Subcutaneous abdominal adipose tissue (tissue), 5 donors: ENCODE measurements at regions not wholly inside any gene's neighbourhood (a gene's known extent, or its start where the extent isn't known, plus 50 kb on each side); places are given as distances from the start of the nearest gene placed in this dataset.
"Not testable (repeated sequence)": the region's sequence is repeated elsewhere in the genome, so short reads cannot be mapped to it uniquely, and the experiment has no call there.

Source experiments
- H3K27ac ChIP-seq: one replicate; pipeline ENCODE4 v1.7.0; 2013; ENCODE audit warnings: low read depth, mild to moderate bottlenecking, inconsistent platforms, low read length, moderate library complexity
- H3K27me3 ChIP-seq, 5 donors: one replicate each; pipeline ENCODE4 v1.7.0; 2013; ENCODE audit warnings: low read length in 5 of 5, inconsistent platforms in 1 of 5; ENCODE audit not compliant: control insufficient read depth in 5 of 5, insufficient read depth in 4 of 5
- H3K36me3 ChIP-seq, 5 donors: one replicate each; pipeline ENCODE4 v1.7.0; 2013; ENCODE audit warnings: low read length in 5 of 5; ENCODE audit not compliant: control insufficient read depth in 5 of 5, insufficient read depth in 5 of 5
- H3K4me1 ChIP-seq, 5 donors: one replicate each; pipeline ENCODE4 v1.7.0; 2013; ENCODE audit warnings: low read length in 5 of 5, mild to moderate bottlenecking in 3 of 5, moderate library complexity in 1 of 5; ENCODE audit not compliant: control insufficient read depth in 5 of 5, insufficient read depth in 5 of 5
- H3K4me3 ChIP-seq, 5 donors: one replicate each; pipeline ENCODE4 v1.7.0; 2013; ENCODE audit warnings: low read length in 5 of 5, low read depth in 1 of 5
- H3K9ac ChIP-seq, 5 donors: one replicate each; pipeline ENCODE4 v1.7.0; 2013; ENCODE audit warnings: low read length in 5 of 5, mild to moderate bottlenecking in 4 of 5, moderate library complexity in 3 of 5
- H3K9me3 ChIP-seq, 5 donors: one replicate each; pipeline ENCODE4 v1.7.0; 2013; ENCODE audit warnings: low read length in 5 of 5; ENCODE audit not compliant: control insufficient read depth in 5 of 5
- donor health status: healthy.
- donor health status: healthy.
- donor health status: healthy.
- donor health status: healthy.
- donor health status: healthy.

- no peak overlapping the region for H3K27ac ChIP-seq
- H3K27me3 ChIP-seq, result no peaks in the 10 kb centered on the region
- H3K4me3 ChIP-seq, result no peak overlapping the region
- no peaks in the 10 kb centered on the region for H3K4me1 ChIP-seq
- H3K9ac ChIP-seq, result no peak overlapping the region
- no peaks in the 10 kb centered on the region for H3K36me3 ChIP-seq
- H3K9me3 ChIP-seq, result no peaks in the 10 kb centered on the region
Measured at GRCh38 chrX:125492439-125492838, 172.8 kb downstream of the TEX13C start.

GRCh38 chrX:125493004-125493403 is 173.3 kb downstream of the TEX13C start:
- H3K36me3 ChIP-seq, result not testable (repeated sequence)

GRCh38 chrX:125497667-125498066 is 178.0 kb downstream of the TEX13C start:
- peaks cover 0 to 5% (median 0%) of the 10 kb centered on the region in 5 donors for H3K9me3 ChIP-seq
- H3K27ac ChIP-seq, result no peak overlapping the region
- no peaks in the 10 kb centered on the region for H3K27me3 ChIP-seq
- no peaks in the 10 kb centered on the region for H3K36me3 ChIP-seq
- H3K9ac ChIP-seq, result no peak overlapping the region
- no peaks in the 10 kb centered on the region for H3K4me1 ChIP-seq
- H3K4me3 ChIP-seq, result no peak overlapping the region

More at GRCh38 chrX:125493004-125493403, 173.3 kb downstream of the TEX13C start:
- H3K27ac ChIP-seq, H3K27me3 ChIP-seq, H3K4me1 ChIP-seq, H3K9me3 ChIP-seq, H3K4me3 ChIP-seq, H3K9ac ChIP-seq: not testable (repeated sequence)

- H3K36me3 ChIP-seq, result no peaks in the 10 kb centered on the region
- no peak overlapping the region for H3K4me3 ChIP-seq
- H3K27ac ChIP-seq, result no peak overlapping the region
- no peaks in the 10 kb centered on the region for H3K27me3 ChIP-seq
- H3K9me3 ChIP-seq, result peaks cover 0 to 14% (median 0%) of the 10 kb centered on the region in 5 donors
- H3K4me1 ChIP-seq, result no peaks in the 10 kb centered on the region
- no peak overlapping the region for H3K9ac ChIP-seq
Measured at GRCh38 chrX:125503769-125504168, 184.1 kb downstream of the TEX13C start.

GRCh38 chrX:125505207-125505606 is 185.5 kb downstream of the TEX13C start:
- no peaks in the 10 kb centered on the region for H3K27me3 ChIP-seq
- no peaks in the 10 kb centered on the region for H3K4me1 ChIP-seq
- no peak overlapping the region for H3K9ac ChIP-seq

GRCh38 chrX:125507119-125507518 is 187.4 kb downstream of the TEX13C start:
- Histone ChIP-seq H3K27ac (no peak overlapping the region), H3K36me3 (no peaks in the 10 kb centered on the region)

More at GRCh38 chrX:125505207-125505606, 185.5 kb downstream of the TEX13C start:
- no peaks in the 10 kb centered on the region for H3K36me3 ChIP-seq
- H3K27ac ChIP-seq, result no peak overlapping the region
- H3K4me3 ChIP-seq, result no peak overlapping the region
- peaks cover 0 to 14% (median 2%) of the 10 kb centered on the region in 5 donors for H3K9me3 ChIP-seq

GRCh38 chrX:125520029-125520428 is 200.4 kb downstream of the TEX13C start:
- Histone ChIP-seq H3K4me3 (no peak overlapping the region), H3K36me3 (no peaks in the 10 kb centered on the region), H3K27ac (no peak overlapping the region)

More at GRCh38 chrX:125507119-125507518, 187.4 kb downstream of the TEX13C start:
- no peak overlapping the region for H3K4me3 ChIP-seq
- peaks cover 0 to 10% (median 2%) of the 10 kb centered on the region in 5 donors for H3K9me3 ChIP-seq
- no peaks in the 10 kb centered on the region for H3K4me1 ChIP-seq
- H3K9ac ChIP-seq, result no peak overlapping the region
- H3K27me3 ChIP-seq, result no peaks in the 10 kb centered on the region

GRCh38 chrX:125522752-125523151 is 203.1 kb downstream of the TEX13C start:
- H3K27me3 ChIP-seq, result no peaks in the 10 kb centered on the region
- no peaks in the 10 kb centered on the region for H3K36me3 ChIP-seq
- no peak overlapping the region for H3K27ac ChIP-seq
- H3K4me3 ChIP-seq, result no peak overlapping the region
- no peaks in the 10 kb centered on the region for H3K4me1 ChIP-seq
- peaks cover 0 to 4% (median 0%) of the 10 kb centered on the region in 5 donors for H3K9me3 ChIP-seq
- H3K9ac ChIP-seq, result no peak overlapping the region

More at GRCh38 chrX:125520029-125520428, 200.4 kb downstream of the TEX13C start:
- Histone ChIP-seq H3K9me3 (no peaks in the 10 kb centered on the region), H3K9ac (no peak overlapping the region), H3K4me1 (no peaks in the 10 kb centered on the region), H3K27me3 (no peaks in the 10 kb centered on the region)

GRCh38 chrX:125532411-125533089 is 212.9 kb downstream of the TEX13C start:
- no peaks in the 10 kb centered on the region for H3K36me3 ChIP-seq
- H3K9ac ChIP-seq, result no peak overlapping the region
- H3K27ac ChIP-seq, result no peak overlapping the region
- H3K4me3 ChIP-seq, result no peak overlapping the region
- peaks cover 0 to 3% (median 0%) of the 10 kb centered on the region in 5 donors for H3K9me3 ChIP-seq
- no peaks in the 10 kb centered on the region for H3K4me1 ChIP-seq
- no peaks in the 10 kb centered on the region for H3K27me3 ChIP-seq

GRCh38 chrX:125533352-125533751 is 213.7 kb downstream of the TEX13C start:
- Histone ChIP-seq H3K4me3 (no peak overlapping the region), H3K36me3 (no peaks in the 10 kb centered on the region), H3K9me3 (peaks cover 0 to 3% (median 0%) of the 10 kb centered on the region in 5 donors), H3K27me3 (no peaks in the 10 kb centered on the region), H3K9ac (no peak overlapping the region), H3K27ac (no peak overlapping the region), H3K4me1 (no peaks in the 10 kb centered on the region)
